Adrenal gland (tissue), 9 donors: ENCODE measurements at regions not wholly inside any gene's neighbourhood (a gene's known extent, or its start where the extent isn't known, plus 50 kb on each side); places are given as distances from the start of the nearest gene placed in this dataset.
"Not testable (repeated sequence)": the region's sequence is repeated elsewhere in the genome, so short reads cannot be mapped to it uniquely, and the experiment has no call there.

Experiments used
- DNase-seq, 7 donors: peaks; one replicate each; pipeline ENCODE4 v3.0.0-alpha.2; 2019 to 2020
- H3K27ac ChIP-seq, 5 donors: fragments of 200-600 bp; sonication (generic) in 4 of 5; 1 replicate in 3 of 5; 2 replicates in 2 of 5; pipeline versions ENCODE4 v1.5.1 to v1.8.0; 2016 to 2020; ENCODE audit warnings: mild to moderate bottlenecking in 1 of 5
- H3K27me3 ChIP-seq: fragments of 200-600 bp; 2 replicates; pipeline ENCODE4 v1.8.0; 2021
- H3K36me3 ChIP-seq, 2 donors: fragments of 200-600 bp; replicated peaks in 1 of 2; 1 replicate in 1 of 2; 2 replicates in 1 of 2; pipeline versions ENCODE4 v1.5.1 to v1.8.0; 2018 to 2022
- H3K4me1 ChIP-seq, 2 donors: fragments of 200-600 bp; replicated peaks in 1 of 2; 1 replicate in 1 of 2; 2 replicates in 1 of 2; pipeline versions ENCODE4 v1.5.1 to v1.8.0; 2018 to 2021
- H3K4me3 ChIP-seq, 4 donors: fragments of 200-600 bp; sonication (generic) in 3 of 4; one replicate each; pipeline ENCODE4 v1.5.1; 2016 to 2018
- H3K9me3 ChIP-seq, 3 donors: fragments of 200-600 bp; sonication (generic) in 1 of 3; replicated peaks in 1 of 3; 1 replicate in 2 of 3; 2 replicates in 1 of 3; pipeline versions ENCODE4 v1.5.1 to v1.8.0; 2016 to 2021
- POLR2A ChIP-seq, 2 donors: fragments of 450-650 bp; IDR thresholded peaks; one replicate each; pipeline ENCODE4 v1.6.1; 2017; ENCODE audit warnings: antibody characterized with exemption in 2 of 2, mild to moderate bottlenecking in 2 of 2, moderate library complexity in 1 of 2
- WGBS, 4 donors: extraction: QIAGEN DNeasy Blood & Tissue Kit in 2 of 4; methylation state at CpG; one replicate each; pipeline versions ENCODE4 v1.1.5 to v1.1.7; 2013 to 2017; 5-methylcytosine and 5-hydroxymethylcytosine counted together
- intact Hi-C, 2 donors: fragments of 100-400 bp; cut with DNase I; formaldehyde crosslinking; loops; one replicate each; pipeline versions ENCODE4 v1.14.1 to v1.15.0; 2022 to 2023
- TF ChIP-seq, protein P1 (sequence below), 6 experiments: fragments of 450-650 bp in 4 of 6; fragments of 200-600 bp in 2 of 6; sonication (generic) in 1 of 6; IDR thresholded peaks; 1 replicate in 5 of 6; 2 replicates in 1 of 6; pipeline versions ENCODE4 v1.5.1 to v1.8.0; 2016 to 2021; ENCODE audit warnings: antibody characterized with exemption in 6 of 6, mild to moderate bottlenecking in 2 of 6, moderate library complexity in 1 of 6
- donor health status: healthy with polysubstance abuse.
- donor health status: Bipolar disorder and iron deficiency.
- donor health status: DM: yes; HTN: yes; CAD: no.
- donor health status: DM: no; HTN: no; CAD: no.
- donor health status: DM: no; HTN: no; CAD: no.

DNA sequence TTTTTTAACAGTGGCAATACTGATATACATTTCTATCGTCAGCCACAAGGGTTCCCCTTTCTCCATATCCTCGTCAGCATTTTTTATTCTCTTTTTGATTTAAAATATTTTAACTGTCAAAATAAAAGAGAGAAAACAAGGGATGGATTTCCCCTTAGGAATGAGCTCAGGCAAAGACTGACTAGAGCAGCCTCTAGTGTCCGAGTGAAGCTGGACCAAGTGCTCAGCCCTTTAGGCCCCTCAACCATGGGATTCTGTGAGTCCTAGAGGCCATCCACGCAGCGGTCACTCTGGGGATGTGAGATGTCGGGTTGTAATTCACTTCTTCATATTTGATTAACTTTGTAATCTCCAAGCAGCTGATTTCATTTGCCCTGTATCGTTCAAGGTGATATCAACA, 137.4 kb upstream of the RNF32 start:
- DNase-seq = no peak
- no peaks in the 10 kb centered on the region for H3K9me3 ChIP-seq
- 64 to 72% (median 67%) methylated on average over 7 of the region's 7 CpGs for WGBS, 4 donors

DNA sequence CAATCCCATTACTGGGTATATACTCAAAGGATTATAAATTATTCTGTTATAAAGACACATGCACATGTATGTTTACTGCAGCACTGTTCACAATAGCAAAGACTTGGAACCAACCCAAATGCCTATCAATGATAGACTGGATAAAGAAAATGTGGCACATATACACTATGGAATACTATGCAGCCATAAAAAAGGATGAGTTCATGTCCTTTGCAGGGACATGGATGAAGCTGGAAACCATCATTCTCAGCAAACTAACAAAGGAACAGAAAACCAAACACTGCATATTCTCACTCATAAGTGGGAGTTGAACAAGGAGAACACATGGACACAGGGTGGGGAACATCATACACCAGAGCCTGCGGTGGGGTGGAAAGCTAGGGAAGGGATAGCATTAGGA, 138.8 kb upstream of the RNF32 start:
- H3K4me1 ChIP-seq, H3K27ac ChIP-seq, H3K36me3 ChIP-seq, DNase-seq, H3K4me3 ChIP-seq, H3K9me3 ChIP-seq, H3K27me3 ChIP-seq, intact Hi-C loops: not testable (repeated sequence)
- whole genome bisulfite sequencing, 4 donors = 97 to 100% (median 100%) methylated on average over 1 of the region's 1 CpG

More for the DNA sequence above, 137.4 kb upstream of the RNF32 start:
- TF ChIP-seq, protein P1, sequence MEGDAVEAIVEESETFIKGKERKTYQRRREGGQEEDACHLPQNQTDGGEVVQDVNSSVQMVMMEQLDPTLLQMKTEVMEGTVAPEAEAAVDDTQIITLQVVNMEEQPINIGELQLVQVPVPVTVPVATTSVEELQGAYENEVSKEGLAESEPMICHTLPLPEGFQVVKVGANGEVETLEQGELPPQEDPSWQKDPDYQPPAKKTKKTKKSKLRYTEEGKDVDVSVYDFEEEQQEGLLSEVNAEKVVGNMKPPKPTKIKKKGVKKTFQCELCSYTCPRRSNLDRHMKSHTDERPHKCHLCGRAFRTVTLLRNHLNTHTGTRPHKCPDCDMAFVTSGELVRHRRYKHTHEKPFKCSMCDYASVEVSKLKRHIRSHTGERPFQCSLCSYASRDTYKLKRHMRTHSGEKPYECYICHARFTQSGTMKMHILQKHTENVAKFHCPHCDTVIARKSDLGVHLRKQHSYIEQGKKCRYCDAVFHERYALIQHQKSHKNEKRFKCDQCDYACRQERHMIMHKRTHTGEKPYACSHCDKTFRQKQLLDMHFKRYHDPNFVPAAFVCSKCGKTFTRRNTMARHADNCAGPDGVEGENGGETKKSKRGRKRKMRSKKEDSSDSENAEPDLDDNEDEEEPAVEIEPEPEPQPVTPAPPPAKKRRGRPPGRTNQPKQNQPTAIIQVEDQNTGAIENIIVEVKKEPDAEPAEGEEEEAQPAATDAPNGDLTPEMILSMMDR (IDR thresholded peaks at IDR 0.05) = no peak
- no peak for TF ChIP-seq POLR2A (IDR thresholded peaks at IDR 0.05)
- intact Hi-C loops = no loop called here
- H3K4me1 ChIP-seq = no peaks in the 10 kb centered on the region
- no peak overlapping the region for H3K4me3 ChIP-seq
- H3K27ac ChIP-seq = no peak overlapping the region
- no peaks in the 10 kb centered on the region for H3K36me3 ChIP-seq
- H3K27me3 ChIP-seq = no peaks in the 10 kb centered on the region

DNA sequence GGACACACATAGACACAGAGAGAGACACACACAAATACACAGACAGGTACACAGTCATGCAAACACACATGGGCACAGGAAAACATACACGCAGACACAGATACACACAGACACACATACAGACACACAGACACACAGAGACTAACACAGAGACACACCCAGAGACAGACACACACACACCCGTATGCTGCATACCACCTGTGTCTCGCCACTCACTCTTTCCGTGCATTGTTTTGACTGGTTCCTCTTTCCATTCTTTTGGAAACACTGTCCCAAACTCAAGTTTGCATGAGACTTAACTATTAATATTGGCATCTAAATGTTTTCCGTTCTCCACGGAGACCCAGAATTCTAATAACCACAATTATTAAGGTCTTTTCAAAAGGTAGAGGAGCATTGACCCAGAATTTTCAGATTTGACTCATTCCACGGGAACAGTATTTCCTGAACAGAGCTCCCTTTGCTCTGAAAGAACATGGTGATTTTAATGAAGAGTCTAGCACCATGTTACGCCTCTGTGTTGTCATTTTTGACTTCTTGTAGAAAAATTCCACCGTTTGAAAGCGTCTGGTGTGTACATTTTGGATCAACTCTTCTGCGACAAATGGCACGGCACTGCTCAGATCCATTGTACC, 141.2 kb upstream of the RNF32 start:
- H3K27me3 ChIP-seq = no peaks in the 10 kb centered on the region
- DNase-seq = no peak
- intact Hi-C loops = no loop called here

DNA sequence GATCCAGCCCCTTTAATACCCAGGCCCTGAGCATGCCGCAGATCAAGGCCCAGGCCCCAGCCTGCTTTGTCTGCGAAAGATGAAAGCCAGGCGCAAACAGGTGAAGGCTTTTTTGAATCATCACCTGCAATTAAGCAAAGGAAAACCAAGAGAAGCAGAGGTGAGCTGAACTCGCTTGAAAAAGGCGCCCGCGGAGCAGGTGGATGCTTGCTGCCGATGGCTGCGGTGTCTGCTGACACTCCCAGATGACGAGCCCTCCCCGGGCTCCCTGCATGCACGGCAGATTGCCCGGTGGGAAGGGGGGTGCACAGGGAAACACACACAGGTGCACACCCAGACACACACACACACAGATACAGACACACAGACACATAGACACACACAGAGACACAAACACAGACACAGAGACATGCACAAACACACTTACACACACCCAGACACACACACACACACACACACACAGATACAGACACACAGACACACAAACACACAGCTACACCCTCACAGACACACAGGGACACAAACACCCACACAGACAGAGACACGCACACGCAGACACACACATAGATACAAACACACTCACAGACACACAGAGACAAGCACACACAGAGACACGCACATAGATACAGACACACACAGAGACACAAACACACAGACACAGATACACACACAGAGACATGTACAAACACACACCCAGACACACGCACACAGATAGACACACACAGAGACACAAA, 142.6 kb upstream of the RNF32 start:
- H3K27me3 ChIP-seq = no peaks in the 10 kb centered on the region
- no peaks in the 10 kb centered on the region for H3K36me3 ChIP-seq
- no peak overlapping the region for H3K27ac ChIP-seq
- 87 to 92% (median 91%) methylated on average over 16 to 17 of the region's 17 CpGs for WGBS, 4 donors
- no peaks in the 10 kb centered on the region for H3K4me1 ChIP-seq
- H3K4me3 ChIP-seq = no peak overlapping the region
- intact Hi-C loops = no loop called here
- no peak for TF ChIP-seq POLR2A (IDR thresholded peaks at IDR 0.05)
- TF ChIP-seq, protein P1 (IDR thresholded peaks at IDR 0.05) = no peak
- DNase-seq = no peak
- no peaks in the 10 kb centered on the region for H3K9me3 ChIP-seq

More for the DNA sequence above, 141.2 kb upstream of the RNF32 start:
- TF ChIP-seq, protein P1 (IDR thresholded peaks at IDR 0.05) = no peak
- TF ChIP-seq POLR2A (IDR thresholded peaks at IDR 0.05) = no peak
- Histone ChIP-seq H3K36me3 (no peaks in the 10 kb centered on the region), H3K4me3 (no peak overlapping the region), H3K9me3 (no peaks in the 10 kb centered on the region), H3K4me1 (no peaks in the 10 kb centered on the region), H3K27ac (no peak overlapping the region)
- 83 to 90% (median 85%) methylated on average over 12 of the region's 12 CpGs for WGBS, 4 donors

DNA sequence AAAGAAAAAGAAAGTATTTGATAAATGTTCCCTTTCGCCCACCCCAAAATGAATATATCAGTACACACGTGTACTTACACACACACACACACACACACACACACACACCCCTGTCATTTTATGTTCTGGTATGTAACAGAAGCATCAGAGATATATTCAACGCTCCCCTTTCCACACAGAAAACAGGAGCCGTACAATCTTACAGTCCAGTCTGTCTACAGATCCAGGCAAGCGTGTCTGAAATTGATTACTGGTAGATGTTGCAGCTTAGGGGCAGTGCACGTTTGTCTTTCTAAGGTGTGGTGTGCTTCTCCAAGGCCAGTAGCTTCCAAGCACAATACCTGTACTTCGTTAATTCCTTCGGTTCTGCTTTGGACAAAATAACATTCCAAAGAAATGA, 143.7 kb upstream of the RNF32 start:
- Histone ChIP-seq H3K9me3 (no peaks in the 10 kb centered on the region), H3K36me3 (no peaks in the 10 kb centered on the region), H3K4me1 (no peaks in the 10 kb centered on the region), H3K4me3 (no peak overlapping the region), H3K27me3 (no peaks in the 10 kb centered on the region), H3K27ac (no peak overlapping the region)
- 73 to 87% (median 79%) methylated on average over 8 of the region's 8 CpGs for WGBS, 4 donors
- intact Hi-C loops = no loop called here
- no peak for DNase-seq
- no peak for TF ChIP-seq POLR2A (IDR thresholded peaks at IDR 0.05)
